ENCODE measurements at regions not wholly inside any gene's neighbourhood (a gene's known extent, or its start where the extent isn't known, plus 50 kb on each side); places are given as distances from the start of the nearest gene placed in this dataset.

- TF ChIP-seq CTCF (IDR thresholded peaks at IDR 0.05), result no peak
- no peak for TF ChIP-seq POLR2AphosphoS5 (IDR thresholded peaks at IDR 0.05)
Observed at GRCh38 chr10:20627087-20627486, 270.0 kb downstream of the NEBL start.

Data from gastroesophageal sphincter (tissue), 3 donors.